Right cardiac atrium (tissue), 5 donors: ENCODE measurements at regions not wholly inside any gene's neighbourhood (a gene's known extent, or its start where the extent isn't known, plus 50 kb on each side); places are given as distances from the start of the nearest gene placed in this dataset.

Experiments used
- ATAC-seq, 2 donors: fragments of 200-7000 bp; cut with Tn5 transposase; one replicate each; pipeline versions ENCODE4 v1.8.0 to v1.9.1; 2020; ENCODE audit warnings: moderate library complexity in 2 of 2, mild to moderate bottlenecking in 1 of 2
- DNase-seq, 3 donors: peaks; one replicate each; pipeline ENCODE4 v3.0.0-alpha.2; 2020
- H3K27ac ChIP-seq: one replicate; pipeline ENCODE4 v1.5.1; 2013; ENCODE audit warnings: mild to moderate bottlenecking, low read length, control low read depth, moderate library complexity
- H3K27me3 ChIP-seq: one replicate; pipeline ENCODE4 v1.6.1; 2013; ENCODE audit not compliant: control insufficient read depth, insufficient read depth
- H3K4me1 ChIP-seq: one replicate; pipeline ENCODE4 v1.6.1; 2013; ENCODE audit warnings: low read length; ENCODE audit not compliant: control insufficient read depth, insufficient read depth
- H3K4me3 ChIP-seq: one replicate; pipeline ENCODE4 v1.5.1; 2013; ENCODE audit warnings: low read length, control low read depth
- H3K9me3 ChIP-seq: one replicate; pipeline ENCODE4 v1.6.1; 2013; ENCODE audit warnings: low read length; ENCODE audit not compliant: control insufficient read depth
- WGBS: extraction: QIAGEN DNeasy Blood & Tissue Kit; methylation state at CpG from one replicate; pipeline ENCODE4 v1.1.7; 2013; 5-methylcytosine and 5-hydroxymethylcytosine counted together
- intact Hi-C, 4 donors: fragments of 100-400 bp; cut with DNase I; formaldehyde crosslinking; loops; one replicate each; pipeline versions ENCODE4 v1.11.0 to v1.14.0; 2022 to 2023
- donor health status: healthy with polysubstance abuse.
- donor health status: DM: no; HTN: yes; CAD: no.
- donor health status: DM: no; HTN: no; CAD: no.
- donor health status: DM: no; HTN: yes; CAD: no; lungs with severe emphysema.
- donor health status: DM: yes; HTN: yes; CAD: no.

DNA sequence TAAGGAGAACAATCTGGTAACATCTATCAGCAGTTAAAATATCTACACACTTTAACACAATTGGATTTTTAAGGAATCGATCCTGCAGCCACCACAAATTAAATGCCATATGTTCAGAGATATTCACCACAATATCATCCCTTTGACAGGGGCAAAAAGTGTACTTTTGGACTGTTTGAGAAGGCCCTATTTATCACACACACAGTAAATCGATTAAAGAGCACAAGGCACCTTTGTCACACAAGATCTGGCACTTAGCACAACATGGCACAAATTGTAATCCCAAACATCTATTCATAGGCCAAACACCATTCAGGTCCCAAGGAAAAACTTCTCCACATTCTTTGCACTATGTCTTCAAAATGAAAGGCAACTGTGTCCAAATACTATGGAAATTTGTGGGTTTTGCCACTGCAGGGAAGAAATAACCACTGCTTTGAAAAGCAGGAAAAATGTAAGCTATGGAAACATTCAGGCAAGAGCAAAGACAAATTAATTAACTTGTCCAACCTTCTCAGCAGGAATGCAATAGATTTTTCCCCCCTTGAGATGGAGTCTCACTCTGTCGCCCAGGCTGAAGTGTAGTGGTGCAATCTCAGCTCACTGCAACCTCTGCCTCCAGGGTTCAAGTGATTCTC is 282.5 kb upstream of the TMPO start:
- no peaks in the 10 kb centered on the region for H3K9me3 ChIP-seq
- H3K27me3 ChIP-seq: no peaks in the 10 kb centered on the region
- H3K4me1 ChIP-seq: no peaks in the 10 kb centered on the region
- intact Hi-C loops: no loop called here
- no peak overlapping the region for H3K27ac ChIP-seq
- no peak for DNase-seq
- no peak for ATAC-seq
- H3K4me3 ChIP-seq: no peak overlapping the region
- 79% methylated on average over 3 of the region's 3 CpGs for WGBS

DNA sequence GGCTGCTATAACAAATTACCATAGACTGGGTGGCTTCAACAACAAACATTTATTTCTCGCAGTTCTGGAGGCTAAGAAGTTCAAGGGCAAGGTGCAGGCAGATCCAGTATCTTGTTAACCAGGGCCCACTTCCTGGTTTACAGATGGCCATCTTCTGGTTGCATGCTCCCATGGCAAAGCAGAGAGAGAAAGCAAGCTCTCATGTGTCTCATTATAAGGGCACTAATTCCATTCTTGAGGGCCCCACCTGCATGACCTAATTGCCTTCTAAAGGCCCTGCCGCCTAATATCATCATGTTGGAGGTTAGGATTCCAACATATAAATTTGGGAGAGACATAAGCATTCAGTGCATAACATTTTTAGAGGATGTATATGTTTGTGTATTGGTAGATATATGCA is 280.1 kb upstream of the TMPO start:
- no peaks in the 10 kb centered on the region for H3K27me3 ChIP-seq
- no peak overlapping the region for H3K4me3 ChIP-seq
- WGBS: 98% methylated on average over 2 of the region's 2 CpGs
- intact Hi-C loops: no loop called here
- no peaks in the 10 kb centered on the region for H3K4me1 ChIP-seq
- no peaks in the 10 kb centered on the region for H3K9me3 ChIP-seq
- ATAC-seq (no peak), DNase-seq (no peak)
- H3K27ac ChIP-seq: no peak overlapping the region

DNA sequence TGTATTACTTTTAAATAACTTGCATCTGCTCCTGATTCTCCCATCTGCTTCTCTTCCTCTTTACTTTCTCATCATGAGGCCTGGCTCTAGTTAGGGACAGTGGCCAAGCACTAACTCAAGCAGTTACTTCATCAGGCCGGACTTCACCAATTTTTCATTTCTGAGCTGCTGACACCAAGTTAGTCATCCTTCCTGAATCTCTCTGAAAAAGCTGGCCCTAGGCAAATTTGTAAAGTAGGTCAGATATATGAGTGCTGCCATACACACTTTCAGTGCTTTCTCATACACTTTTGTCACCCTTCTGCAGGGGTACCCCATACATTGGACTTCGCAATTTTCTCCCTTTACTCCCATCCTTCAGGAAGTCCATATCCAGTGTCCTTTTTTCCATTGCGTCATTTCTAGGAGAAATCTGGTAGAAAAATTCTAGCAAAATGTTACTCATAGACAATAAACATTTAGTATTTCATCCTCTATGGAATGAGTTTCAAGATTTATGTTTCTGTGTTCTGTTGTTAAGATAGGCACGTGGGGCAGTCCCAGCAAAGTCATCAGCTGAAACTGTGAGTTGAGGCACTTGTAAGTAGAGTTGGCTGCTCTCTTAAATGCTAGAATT is 276.8 kb upstream of the TMPO start:
- H3K9me3 ChIP-seq: no peaks in the 10 kb centered on the region
- no peaks in the 10 kb centered on the region for H3K27me3 ChIP-seq
- H3K4me3 ChIP-seq: no peak overlapping the region
- intact Hi-C loops: no loop called here
- H3K4me1 ChIP-seq: no peaks in the 10 kb centered on the region
- ATAC-seq (peak; percentile 38 to 64), DNase-seq (peak in 1 of 3 donors; percentile 16)
- WGBS: 55% methylated on average over 4 of the region's 4 CpGs
- no peak overlapping the region for H3K27ac ChIP-seq

DNA sequence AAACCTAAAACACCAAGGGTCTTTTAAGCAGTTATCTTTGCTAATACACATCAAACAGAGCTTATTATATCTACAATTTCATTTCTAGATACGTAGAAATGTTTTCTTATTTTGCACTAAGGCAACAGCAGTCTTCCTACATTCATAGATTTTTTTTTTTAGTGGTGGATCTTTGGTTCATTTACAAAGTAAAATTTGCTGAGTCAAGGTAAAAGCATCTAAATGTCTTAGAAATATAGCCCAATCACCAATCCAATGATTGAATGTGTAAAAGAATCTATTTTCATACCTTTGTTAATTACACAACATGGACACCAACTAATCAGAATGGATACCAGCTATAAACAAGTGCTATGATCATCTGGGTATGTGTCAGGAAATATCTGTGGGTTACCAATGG is 272.2 kb upstream of the TMPO start:
- Histone ChIP-seq H3K9me3 (no peaks in the 10 kb centered on the region), H3K27ac (no peak overlapping the region), H3K27me3 (no peaks in the 10 kb centered on the region), H3K4me1 (no peaks in the 10 kb centered on the region), H3K4me3 (no peak overlapping the region)
- no peak for ATAC-seq
- DNase-seq: no peak
- WGBS: 86% methylated on average over 1 of the region's 1 CpG
- intact Hi-C loops: no loop called here

DNA sequence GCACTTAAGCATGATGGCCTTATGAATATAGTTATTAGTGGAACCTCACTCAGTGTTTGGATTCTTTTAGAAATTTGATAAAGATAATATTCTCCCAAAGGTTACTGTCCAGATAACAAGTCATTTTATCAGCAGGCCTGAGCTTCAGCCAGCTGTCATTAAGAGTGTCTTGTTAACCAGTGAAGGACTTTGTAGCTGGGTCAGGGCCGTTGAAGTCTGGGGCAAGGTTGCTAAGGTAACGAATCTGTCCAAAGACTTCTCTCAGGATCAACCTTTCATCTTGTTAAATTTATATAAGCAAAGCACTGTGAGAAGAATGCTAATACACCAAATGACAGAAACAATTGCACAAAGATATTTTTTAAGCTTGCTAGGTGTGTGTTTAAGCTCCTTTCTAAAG is 271.3 kb upstream of the TMPO start:
- H3K4me1 ChIP-seq: no peaks in the 10 kb centered on the region
- no peaks in the 10 kb centered on the region for H3K9me3 ChIP-seq
- H3K4me3 ChIP-seq: no peak overlapping the region
- ATAC-seq (no peak), DNase-seq (no peak)
- no peaks in the 10 kb centered on the region for H3K27me3 ChIP-seq
- WGBS: 53% methylated on average over 2 of the region's 2 CpGs
- intact Hi-C loops: no loop called here
- H3K27ac ChIP-seq: no peak overlapping the region

DNA sequence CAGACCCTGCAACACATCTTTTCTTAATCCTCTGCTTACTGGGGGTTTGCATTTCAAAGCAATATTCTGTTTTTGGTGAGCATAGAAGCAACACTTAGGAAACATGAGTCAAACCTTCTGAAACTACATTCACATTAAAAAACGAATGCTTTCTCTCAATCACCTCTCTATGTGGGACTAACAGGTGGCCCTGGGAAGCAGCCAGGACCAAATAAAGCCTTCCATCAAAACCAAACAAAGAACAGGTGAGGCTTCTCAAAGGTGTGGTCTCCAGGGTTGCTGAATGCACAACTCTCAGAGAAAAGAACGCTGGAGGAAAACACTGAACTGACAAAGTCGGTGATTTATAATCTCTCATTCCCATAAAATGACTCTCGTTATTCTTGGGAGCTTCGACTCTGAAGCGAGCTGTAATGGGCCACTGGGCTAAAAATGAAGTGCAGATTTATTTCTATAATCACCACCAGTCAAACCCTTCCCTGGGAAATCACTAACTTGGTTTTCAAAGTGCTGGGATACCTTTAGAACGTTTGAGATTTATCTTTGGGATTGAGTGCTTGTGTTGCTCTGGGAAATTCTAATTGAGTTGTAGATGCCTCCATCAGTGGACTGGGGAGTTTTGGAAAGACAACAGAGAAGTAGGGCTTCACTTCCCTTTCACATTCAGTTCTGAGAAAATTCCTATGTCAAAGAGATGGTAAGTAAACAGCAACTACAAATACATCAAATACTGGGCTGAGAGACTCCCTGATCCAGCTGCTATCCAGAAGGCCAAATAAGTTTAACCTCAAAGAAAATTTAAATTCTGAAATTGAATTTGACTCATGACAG is 262.0 kb upstream of the TMPO start:
- DNase-seq (no peak), ATAC-seq (no peak)
- Histone ChIP-seq H3K27ac (no peak overlapping the region), H3K9me3 (no peaks in the 10 kb centered on the region), H3K4me3 (no peak overlapping the region), H3K27me3 (no peaks in the 10 kb centered on the region), H3K4me1 (no peaks in the 10 kb centered on the region)
- 75% methylated on average over 7 of the region's 7 CpGs for WGBS
- intact Hi-C loops: no loop called here

DNA sequence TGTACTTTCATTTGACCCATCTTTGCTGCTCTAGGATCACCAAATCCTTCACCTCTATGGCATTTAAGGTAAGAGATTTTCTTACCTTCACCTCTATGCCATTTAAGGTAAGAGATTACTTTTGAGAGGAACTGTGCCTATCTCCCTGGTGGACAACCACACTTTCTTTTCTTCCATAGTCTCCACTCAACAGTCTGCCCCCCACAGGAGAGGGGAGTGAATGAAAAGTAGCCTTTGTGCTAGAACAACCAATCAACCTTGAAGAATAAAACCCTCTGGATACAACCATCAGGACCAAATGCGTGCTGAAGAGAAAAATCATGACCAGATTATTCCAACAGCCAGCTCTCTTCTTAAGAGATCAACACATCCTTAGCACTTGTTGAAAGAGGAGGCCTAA is 258.6 kb upstream of the TMPO start:
- Histone ChIP-seq H3K4me1 (no peaks in the 10 kb centered on the region), H3K4me3 (no peak overlapping the region), H3K9me3 (no peaks in the 10 kb centered on the region), H3K27ac (no peak overlapping the region), H3K27me3 (no peaks in the 10 kb centered on the region)
- no peak for ATAC-seq
- WGBS: 91% methylated on average over 1 of the region's 1 CpG
- DNase-seq: no peak
- intact Hi-C loops: no loop called here

DNA sequence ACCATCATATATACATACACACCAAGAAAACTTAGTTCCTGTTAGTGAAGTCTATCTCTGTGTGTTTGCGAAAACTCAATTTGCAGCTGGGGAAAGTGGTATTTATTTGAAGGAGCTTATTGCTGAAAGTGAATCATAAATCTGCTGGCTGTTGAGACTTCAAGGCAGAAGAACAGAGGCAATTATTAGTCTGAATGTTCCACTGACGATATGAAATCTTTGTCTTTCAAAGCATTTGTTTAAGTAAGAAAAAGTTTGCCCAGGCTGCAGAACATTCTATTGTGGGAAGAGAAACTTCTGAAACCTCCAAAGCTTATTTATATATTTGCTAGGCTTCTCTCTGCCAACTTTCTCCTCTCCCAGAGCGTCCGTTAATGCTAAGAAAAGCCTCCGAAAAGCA is 255.7 kb upstream of the TMPO start:
- ATAC-seq (no peak), DNase-seq (no peak)
- no peaks in the 10 kb centered on the region for H3K4me1 ChIP-seq
- 59% methylated on average over 5 of the region's 5 CpGs for WGBS
- no peak overlapping the region for H3K27ac ChIP-seq
- no peaks in the 10 kb centered on the region for H3K9me3 ChIP-seq
- no peaks in the 10 kb centered on the region for H3K27me3 ChIP-seq
- intact Hi-C loops: no loop called here
- H3K4me3 ChIP-seq: no peak overlapping the region

DNA sequence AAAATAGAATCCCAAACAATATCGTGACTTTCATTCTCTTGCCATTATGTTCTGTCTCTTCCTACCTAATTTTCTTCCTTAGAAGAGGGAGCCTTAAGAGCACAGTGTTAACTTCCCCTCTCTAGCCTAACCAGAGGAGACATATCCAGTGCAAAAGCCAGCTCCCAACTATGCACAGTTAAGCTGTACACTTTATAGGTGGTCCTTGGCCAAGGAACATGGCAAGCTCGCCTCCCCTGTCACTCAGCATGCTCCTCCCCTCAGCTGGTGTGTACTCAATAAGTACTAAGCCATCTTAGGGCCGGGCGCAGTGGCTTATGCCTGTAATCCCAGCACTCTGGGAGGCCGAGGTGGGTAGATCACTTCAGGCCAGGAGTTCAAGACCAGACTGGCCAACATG is 255.1 kb upstream of the TMPO start:
- ATAC-seq: no peak
- WGBS: 75% methylated on average over 5 of the region's 5 CpGs
- H3K4me3 ChIP-seq: no peak overlapping the region
- no peak for DNase-seq
- intact Hi-C loops: no loop called here
- no peaks in the 10 kb centered on the region for H3K4me1 ChIP-seq
- no peak overlapping the region for H3K27ac ChIP-seq
- H3K27me3 ChIP-seq: no peaks in the 10 kb centered on the region
- H3K9me3 ChIP-seq: no peaks in the 10 kb centered on the region

DNA sequence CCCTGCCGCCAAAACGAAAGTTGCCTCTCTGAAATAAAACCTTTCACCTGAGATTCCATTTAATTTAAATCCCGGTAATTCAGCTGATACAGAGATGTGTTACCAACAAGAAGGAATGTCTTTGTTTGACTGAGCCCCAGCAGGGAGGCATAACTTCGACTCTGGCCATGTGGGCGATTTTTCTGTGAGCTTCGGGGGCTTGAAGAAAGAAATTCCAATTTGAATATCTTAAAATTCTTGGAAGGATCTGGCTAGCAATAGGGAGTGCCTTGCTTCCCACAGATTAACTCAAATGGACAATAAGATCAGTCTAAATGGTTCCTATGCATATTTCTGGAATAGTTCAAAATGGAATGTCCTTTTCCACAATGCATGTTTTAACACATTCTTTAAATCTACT is 252.5 kb upstream of the TMPO start:
- Histone ChIP-seq H3K4me1 (no peaks in the 10 kb centered on the region), H3K9me3 (no peaks in the 10 kb centered on the region), H3K27ac (no peak overlapping the region), H3K27me3 (no peaks in the 10 kb centered on the region), H3K4me3 (no peak overlapping the region)
- ATAC-seq (no peak), DNase-seq (no peak)
- 72% methylated on average over 6 of the region's 6 CpGs for WGBS
- intact Hi-C loops: no loop called here

DNA sequence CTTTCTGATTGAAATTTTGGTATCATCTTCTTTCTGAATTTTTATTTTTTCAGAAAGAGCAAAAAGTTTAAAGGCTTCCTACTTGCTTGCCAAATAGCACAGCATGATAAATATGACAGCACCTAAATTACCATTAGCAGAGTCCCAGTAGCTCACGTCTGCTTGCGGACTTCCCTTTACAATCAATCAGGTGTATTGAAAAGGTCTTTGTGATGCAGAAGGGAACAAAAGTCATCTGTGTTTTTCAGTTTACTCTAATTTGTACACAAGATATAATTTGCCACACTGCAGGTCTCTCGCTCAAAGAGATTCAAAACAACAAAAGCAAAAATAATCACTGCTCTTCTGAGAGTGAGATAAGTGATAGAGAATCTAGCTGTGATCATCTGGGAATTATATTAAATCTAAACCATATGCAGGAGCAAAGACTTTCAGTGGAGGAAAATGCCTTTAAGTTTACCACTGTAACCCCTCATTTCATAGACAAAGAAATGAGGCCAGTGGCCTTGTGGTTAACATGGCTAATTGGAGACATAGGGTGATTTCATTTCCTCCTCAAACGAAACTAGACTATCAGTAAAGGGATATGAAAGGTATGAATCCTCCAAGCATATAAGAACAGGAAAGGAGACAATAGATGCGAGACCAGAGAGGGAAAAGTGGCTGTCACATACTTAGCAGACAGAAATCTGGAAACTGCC is 240.8 kb upstream of the TMPO start:
- intact Hi-C loops: no loop called here

More for the DNA sequence above, 240.8 kb upstream of the TMPO start:
- WGBS: 61% methylated on average over 5 of the region's 5 CpGs
- no peak for ATAC-seq
- no peaks in the 10 kb centered on the region for H3K27me3 ChIP-seq
- H3K4me1 ChIP-seq: no peaks in the 10 kb centered on the region
- H3K9me3 ChIP-seq: no peaks in the 10 kb centered on the region
- no peak for DNase-seq
- no peak overlapping the region for H3K27ac ChIP-seq
- no peak overlapping the region for H3K4me3 ChIP-seq
